ENCODE measurements at regions not wholly inside any gene's neighbourhood (a gene's known extent, or its start where the extent isn't known, plus 50 kb on each side); places are given as distances from the start of the nearest gene placed in this dataset.
"Not testable (repeated sequence)": the region's sequence is repeated elsewhere in the genome, so short reads cannot be mapped to it uniquely, and the experiment has no call there.

- no peak for DNase-seq (ENCODE audit: low read depth in 4 of 4, low spot score in 3 of 4)
Measured at GRCh38 chr10:43922335-43923280, 273.9 kb upstream of the ZNF32 start.

GRCh38 chr10:43921881-43922280, 273.2 kb upstream of the ZNF32 start:
- no peak for DNase-seq (ENCODE audit: low read depth in 4 of 4, low spot score in 3 of 4)

GRCh38 chr10:43921478-43921877, 272.8 kb upstream of the ZNF32 start:
- DNase-seq (ENCODE audit: low read depth in 4 of 4, low spot score in 3 of 4) = no peak

- DNase-seq (ENCODE audit: low read depth in 4 of 4, low spot score in 3 of 4) = not testable (repeated sequence)
Measured at GRCh38 chr10:43920236-43920758, 271.6 kb upstream of the ZNF32 start.

GRCh38 chr10:43913676-43914235, 265.1 kb upstream of the ZNF32 start:
- no peak for DNase-seq (ENCODE audit: low read depth in 4 of 4, low spot score in 3 of 4)

GRCh38 chr10:43912469-43912868, 263.8 kb upstream of the ZNF32 start:
- no peak for DNase-seq (ENCODE audit: low read depth in 4 of 4, low spot score in 3 of 4)

- no peak for DNase-seq (ENCODE audit: low read depth in 4 of 4, low spot score in 3 of 4)
Measured at GRCh38 chr10:43906490-43906889, 257.8 kb upstream of the ZNF32 start.

GRCh38 chr10:43905512-43906236, 257.0 kb upstream of the ZNF32 start:
- no peak for DNase-seq (ENCODE audit: low read depth in 4 of 4, low spot score in 3 of 4)

GRCh38 chr10:43904844-43905243, 256.2 kb upstream of the ZNF32 start:
- no peak for DNase-seq (ENCODE audit: low read depth in 4 of 4, low spot score in 3 of 4)

- no peak for DNase-seq (ENCODE audit: low read depth in 4 of 4, low spot score in 3 of 4)
Measured at GRCh38 chr10:43904301-43904700, 255.6 kb upstream of the ZNF32 start.

- no peak for DNase-seq (ENCODE audit: low read depth in 4 of 4, low spot score in 3 of 4)
Measured at GRCh38 chr10:43903451-43903850, 254.8 kb upstream of the ZNF32 start.

GRCh38 chr10:43902842-43903241, 254.2 kb upstream of the ZNF32 start:
- no peak for DNase-seq (ENCODE audit: low read depth in 4 of 4, low spot score in 3 of 4)

- no peak for DNase-seq (ENCODE audit: low read depth in 4 of 4, low spot score in 3 of 4)
Measured at GRCh38 chr10:43901744-43902504, 253.2 kb upstream of the ZNF32 start.

GRCh38 chr10:43901302-43901701, 252.6 kb upstream of the ZNF32 start:
- DNase-seq (ENCODE audit: low read depth in 4 of 4, low spot score in 3 of 4) = no peak

GRCh38 chr10:43900571-43900970, 251.9 kb upstream of the ZNF32 start:
- no peak for DNase-seq (ENCODE audit: low read depth in 4 of 4, low spot score in 3 of 4)

GRCh38 chr10:43899224-43899959, 250.7 kb upstream of the ZNF32 start:
- DNase-seq (ENCODE audit: low read depth in 4 of 4, low spot score in 3 of 4) = no peak

GRCh38 chr10:43898592-43898991, 249.9 kb upstream of the ZNF32 start:
- no peak for DNase-seq (ENCODE audit: low read depth in 4 of 4, low spot score in 3 of 4)

- DNase-seq (ENCODE audit: low read depth in 4 of 4, low spot score in 3 of 4) = no peak
Measured at GRCh38 chr10:43897765-43898419, 249.2 kb upstream of the ZNF32 start.

- DNase-seq (ENCODE audit: low read depth in 4 of 4, low spot score in 3 of 4) = no peak
Measured at GRCh38 chr10:43892062-43892770, 243.5 kb upstream of the ZNF32 start.
